GM21423 (cell line): ENCODE measurements at regions not wholly inside any gene's neighbourhood (a gene's known extent, or its start where the extent isn't known, plus 50 kb on each side); places are given as distances from the start of the nearest gene placed in this dataset.

Experiments used
- ATAC-seq: cut with Tn5 transposase; IDR thresholded peaks from one replicate; pipeline ENCODE4 v1.9.1; 2021; ENCODE audit warnings: mild to moderate bottlenecking, moderate library complexity; ENCODE audit not compliant: unreplicated experiment

DNA sequence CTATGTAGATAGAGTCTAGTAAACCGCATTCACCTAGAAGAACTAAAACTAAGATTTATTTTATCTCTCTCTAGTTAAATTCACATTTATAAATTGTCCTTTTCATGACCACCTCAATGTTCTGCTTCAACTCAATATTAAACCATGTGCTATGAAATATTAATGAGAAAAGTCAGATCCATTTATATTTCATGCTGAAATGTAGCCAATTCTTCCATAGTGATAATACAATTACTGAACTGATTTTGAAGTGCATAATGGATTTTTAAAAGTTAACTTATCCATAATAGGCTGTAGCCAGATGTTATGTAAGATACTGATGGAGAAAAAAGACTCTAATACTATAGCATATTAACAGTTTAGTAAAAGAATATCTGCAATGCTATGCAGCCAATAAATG is 479.7 kb upstream of the PCDH15 start:
- no peak for ATAC-seq

- no peak for ATAC-seq
Measured at GRCh38 chr10:55277549-55277948, 476.5 kb upstream of the PCDH15 start.

DNA sequence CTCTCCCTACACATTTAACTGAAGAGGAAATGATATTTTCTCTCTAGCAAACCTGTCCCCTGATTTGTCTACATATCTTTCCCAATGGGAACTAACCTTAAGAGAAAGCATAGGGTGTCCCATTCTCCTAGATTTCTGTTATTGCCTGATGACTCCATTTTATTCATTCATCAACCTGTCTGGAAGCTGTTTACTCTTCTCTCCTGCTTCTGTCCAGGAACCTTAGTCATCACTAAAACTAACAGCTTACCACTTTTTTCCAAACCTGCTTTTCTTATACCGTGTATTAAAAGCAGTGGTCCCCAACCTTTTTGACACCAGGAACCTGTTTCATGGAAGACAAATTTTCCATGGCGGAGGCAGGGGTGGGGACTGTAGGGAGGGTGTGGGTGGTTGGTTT is 473.3 kb upstream of the PCDH15 start:
- no peak for ATAC-seq

DNA sequence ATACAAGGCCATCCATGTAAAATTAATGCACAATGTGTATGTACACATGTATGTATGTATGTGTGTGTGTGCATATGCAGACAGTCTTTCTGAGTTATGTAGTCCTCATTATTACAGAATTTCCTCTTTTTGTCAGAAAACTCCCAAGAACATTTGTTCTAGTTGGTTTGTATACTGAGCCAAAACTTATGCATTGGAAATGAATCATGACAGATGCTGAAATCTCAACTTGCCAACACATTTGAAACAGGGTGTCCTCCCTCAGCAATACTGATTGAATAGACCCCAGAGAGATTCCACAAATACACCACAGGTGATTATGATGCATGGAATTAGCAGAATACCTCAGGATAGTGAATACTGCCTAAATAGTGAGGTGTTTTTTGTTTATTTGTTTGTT is 472.9 kb upstream of the PCDH15 start:
- ATAC-seq = no peak

- no peak for ATAC-seq
Measured at GRCh38 chr10:55272886-55273285, 471.9 kb upstream of the PCDH15 start.

DNA sequence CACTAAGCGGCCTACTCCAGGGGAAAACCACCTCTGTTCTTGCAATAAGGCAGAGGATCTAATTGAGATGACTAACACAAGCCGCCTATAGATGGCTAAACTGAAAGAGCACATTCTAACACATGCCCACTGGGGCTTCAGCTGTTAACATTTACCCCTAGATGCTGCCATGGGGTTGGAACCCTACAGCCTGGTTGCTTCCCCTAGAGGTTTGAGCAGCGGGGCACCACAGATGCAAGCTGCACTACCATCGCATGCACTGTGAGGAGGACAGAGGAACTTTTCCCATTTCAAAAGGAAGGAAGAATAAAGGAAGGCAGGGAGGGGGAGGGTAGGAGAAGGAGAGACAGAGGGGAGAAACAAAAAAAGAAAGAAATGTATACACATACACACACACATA is 465.8 kb upstream of the PCDH15 start:
- ATAC-seq = no peak

- no peak for ATAC-seq
Measured at GRCh38 chr10:55263327-55263726, 462.3 kb upstream of the PCDH15 start.

DNA sequence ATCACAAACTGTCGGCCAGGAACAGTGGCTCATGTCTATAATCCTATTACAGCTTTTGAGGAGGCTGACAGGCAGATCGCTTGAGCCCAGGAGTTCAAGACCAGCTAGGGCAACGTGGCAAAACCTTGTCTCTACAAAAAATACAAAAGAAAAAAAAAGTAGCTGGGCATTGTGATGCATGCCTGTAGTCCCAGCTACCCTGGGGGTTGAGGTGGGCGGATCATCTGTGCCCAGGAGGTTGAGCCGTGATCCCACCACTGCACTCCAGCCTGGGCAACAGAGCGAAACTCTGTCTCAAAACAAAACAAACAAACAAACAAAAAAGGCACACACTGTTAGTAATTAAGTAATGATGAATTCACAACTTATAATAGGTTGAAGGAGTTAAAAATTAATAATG is 441.5 kb upstream of the PCDH15 start:
- no peak for ATAC-seq

DNA sequence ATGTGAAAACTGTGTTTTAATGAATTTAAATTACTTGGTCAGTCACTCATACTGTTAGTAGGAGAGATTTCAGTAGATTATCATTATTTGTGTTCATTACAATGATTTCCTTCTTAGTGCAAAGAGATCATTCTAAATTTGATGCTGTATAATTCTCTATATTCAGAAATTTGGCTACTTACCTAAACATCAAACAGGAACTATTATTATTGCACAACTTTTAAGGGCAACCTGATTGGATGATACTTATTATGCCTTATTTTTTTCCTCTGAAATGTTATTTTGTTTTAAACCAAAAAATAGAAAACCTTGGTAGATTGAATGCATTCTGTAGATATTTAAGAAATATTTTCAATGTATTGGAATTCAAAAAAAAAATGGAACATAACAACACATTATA is 436.4 kb upstream of the PCDH15 start:
- no peak for ATAC-seq

GRCh38 chr10:55233505-55233904 is 432.5 kb upstream of the PCDH15 start:
- ATAC-seq = peak; percentile 94

GRCh38 chr10:55233090-55233489 is 432.1 kb upstream of the PCDH15 start:
- ATAC-seq = no peak

DNA sequence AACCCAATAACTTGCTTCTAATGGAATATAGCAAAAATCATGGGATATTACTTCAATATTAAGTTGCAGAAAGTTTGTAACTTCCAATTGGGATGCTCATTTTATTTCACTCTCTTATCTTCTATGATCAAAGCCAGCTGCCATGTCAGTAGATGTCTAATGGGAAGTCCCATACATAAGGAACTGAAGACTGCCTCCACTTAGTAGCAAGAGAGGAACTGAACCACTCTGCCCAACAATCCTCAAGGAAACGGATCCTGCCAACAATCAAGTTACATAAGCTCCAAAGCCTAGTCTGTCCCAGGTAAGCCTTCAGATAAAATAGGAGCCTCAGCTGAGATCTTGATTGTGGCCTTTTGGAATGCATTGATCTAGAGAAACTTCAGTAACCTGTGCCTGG is 431.5 kb upstream of the PCDH15 start:
- no peak for ATAC-seq

DNA sequence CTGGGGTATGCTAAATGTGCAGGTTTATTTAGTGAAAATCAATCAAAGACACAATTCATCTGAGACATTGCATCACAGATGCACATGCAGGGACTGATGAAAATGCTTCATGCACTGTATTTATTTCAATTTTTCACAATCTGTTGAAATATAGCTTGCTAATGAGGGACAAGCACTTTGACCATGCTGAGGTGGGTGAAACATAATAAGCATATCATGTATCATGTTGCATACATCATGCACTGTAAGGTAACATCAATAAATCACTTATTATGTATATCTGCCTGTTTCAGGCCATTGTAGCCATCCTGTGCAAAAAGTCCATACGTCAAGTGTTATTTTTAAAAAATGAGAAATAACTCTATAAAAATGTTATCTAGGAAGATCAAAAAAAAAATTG is 426.9 kb upstream of the PCDH15 start:
- ATAC-seq = no peak

GRCh38 chr10:55224007-55224781 is 423.2 kb upstream of the PCDH15 start:
- ATAC-seq = no peak

DNA sequence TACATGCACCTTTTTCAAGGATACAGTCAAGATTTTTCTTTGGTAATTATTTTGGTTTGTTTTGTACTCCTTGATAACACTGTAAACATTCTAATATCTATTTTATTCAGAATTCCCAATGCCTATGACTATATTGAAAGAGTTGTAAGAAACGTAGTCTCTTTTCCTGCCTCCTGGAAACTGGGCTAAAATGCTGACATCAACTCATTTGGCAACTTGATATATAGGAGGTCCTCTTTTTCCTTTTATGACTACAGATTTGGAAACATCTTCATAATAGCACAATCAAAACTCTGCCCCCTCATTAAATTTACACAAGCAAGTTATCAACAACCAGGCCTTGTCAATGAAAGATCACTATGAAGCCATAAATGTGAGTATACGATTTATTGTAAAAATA is 422.3 kb upstream of the PCDH15 start:
- ATAC-seq = no peak

GRCh38 chr10:55220975-55221374 is 419.9 kb upstream of the PCDH15 start:
- ATAC-seq = no peak

- no peak for ATAC-seq
Measured at GRCh38 chr10:55215699-55216098, 414.7 kb upstream of the PCDH15 start.

DNA sequence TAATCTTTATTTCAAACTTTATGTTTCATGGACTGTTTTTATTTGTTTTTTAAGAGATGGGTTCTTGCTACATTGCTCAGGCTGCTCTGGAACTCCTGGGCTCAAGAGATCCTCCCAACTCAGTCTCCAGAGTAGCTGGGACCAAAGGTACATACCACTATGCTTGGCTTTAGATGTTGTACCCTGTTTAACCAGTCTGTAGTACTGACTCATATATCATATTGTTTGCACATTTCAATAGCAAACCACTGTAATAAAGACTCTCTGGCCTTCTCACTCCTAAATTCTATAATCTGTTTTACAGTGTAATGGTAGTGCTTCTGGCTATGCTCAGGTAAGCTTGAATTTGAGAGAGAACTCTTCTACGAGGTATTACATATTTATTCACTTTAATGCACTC is 413.6 kb upstream of the PCDH15 start:
- no peak for ATAC-seq

- ATAC-seq = no peak
Measured at GRCh38 chr10:55212051-55212450, 411.0 kb upstream of the PCDH15 start.

GRCh38 chr10:55203874-55204273 is 402.8 kb upstream of the PCDH15 start:
- no peak for ATAC-seq

DNA sequence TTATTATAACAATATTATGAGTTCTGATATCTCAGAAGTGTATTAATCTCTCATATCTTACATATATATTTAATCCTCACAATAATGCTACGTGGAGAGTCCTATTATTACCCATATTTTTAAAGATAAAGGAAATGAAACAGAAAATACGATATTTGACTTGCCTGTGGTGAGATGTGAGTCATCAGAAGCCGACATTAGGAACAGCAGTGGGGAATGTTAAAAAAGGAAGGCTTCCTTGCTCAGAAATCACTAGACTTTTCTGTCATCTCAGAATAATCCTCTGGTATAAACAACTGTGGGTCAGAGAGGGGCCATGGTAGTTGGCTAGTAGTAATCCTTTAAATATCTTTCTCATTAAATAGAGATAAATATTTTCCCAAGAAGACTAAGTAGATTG is 402.3 kb upstream of the PCDH15 start:
- ATAC-seq = no peak

DNA sequence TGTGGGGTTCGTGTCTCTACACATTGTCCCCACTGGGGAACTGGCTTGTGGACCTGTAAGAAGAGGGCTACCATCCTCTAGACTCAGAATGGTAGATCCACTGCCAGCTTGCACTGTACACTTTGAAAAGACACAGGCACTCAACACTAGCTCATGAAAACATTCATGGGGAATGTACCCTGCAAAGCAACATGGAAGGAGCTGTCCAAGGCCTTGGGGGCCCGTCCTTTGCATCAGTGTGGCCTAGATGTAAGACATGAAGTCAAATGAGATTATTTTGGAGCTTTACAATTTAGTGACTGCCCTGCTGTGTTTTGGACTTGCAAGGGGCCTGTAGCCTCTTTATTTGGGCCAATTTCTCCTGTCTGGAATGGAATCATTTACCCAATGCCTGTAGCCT is 399.0 kb upstream of the PCDH15 start:
- no peak for ATAC-seq

DNA sequence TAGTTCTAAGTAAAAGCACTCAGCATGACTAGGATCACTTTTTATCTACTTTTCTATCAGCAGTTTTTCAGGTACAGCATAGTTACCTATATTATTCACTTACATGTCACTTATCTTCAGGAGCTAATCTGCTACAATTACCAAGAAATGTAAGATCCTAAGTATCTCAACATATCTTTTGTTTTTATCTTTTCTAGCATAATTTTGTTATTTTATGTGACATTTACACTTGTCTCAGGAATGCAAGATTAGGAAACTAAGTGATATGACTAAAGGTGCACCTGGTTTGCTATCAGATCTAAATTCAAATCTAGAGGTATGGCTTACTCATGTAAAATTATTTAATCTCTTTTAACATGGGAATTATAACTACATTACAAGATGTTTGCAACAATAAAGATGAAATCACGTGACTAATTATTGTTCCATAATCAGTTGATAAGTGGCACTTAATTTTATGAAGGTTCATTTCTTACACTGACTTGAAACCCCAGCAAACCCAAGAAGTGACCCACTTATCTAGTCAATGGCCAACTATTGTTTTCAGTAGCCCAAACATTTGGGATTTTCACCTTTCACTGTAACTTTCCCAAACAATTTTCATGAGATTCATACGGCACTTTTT is 390.3 kb upstream of the PCDH15 start:
- ATAC-seq = no peak
